DND-41 (cell line): ENCODE measurements at regions not wholly inside any gene's neighbourhood (a gene's known extent, or its start where the extent isn't known, plus 50 kb on each side); places are given as distances from the start of the nearest gene placed in this dataset.

ENCODE experiments used
- CTCF ChIP-seq: IDR thresholded peaks from 2 replicates; pipeline ENCODE4 v1.5.1; 2012; ENCODE audit warnings: borderline replicate concordance, low read length, moderate library complexity, mild to moderate bottlenecking; ENCODE audit not compliant: poor library complexity, severe bottlenecking; ENCODE audit errors: extremely low read depth
- EZH2 ChIP-seq: IDR thresholded peaks from 3 replicates; pipeline ENCODE4 v1.6.1; 2012; ENCODE audit warnings: borderline replicate concordance, low read depth, mild to moderate bottlenecking, moderate library complexity, low read length, inconsistent platforms; ENCODE audit not compliant: severe bottlenecking

- TF ChIP-seq CTCF (no peak), EZH2 (no peak)
These were observed 398.4 kb downstream of the RPS29 start for GRCh38 chr14:49187799-49188198.
